ENCODE measurements at regions not wholly inside any gene's neighbourhood (a gene's known extent, or its start where the extent isn't known, plus 50 kb on each side); places are given as distances from the start of the nearest gene placed in this dataset.

GRCh38 chrX:76862509-76862908, 435.0 kb downstream of the MAGEE1 start:
- intact Hi-C loops (cut with micrococcal nuclease; ENCODE audit: unreplicated experiment) = no loop called here
- ATAC-seq = no peak

More at GRCh38 chrX:76862509-76862908, 435.0 kb downstream of the MAGEE1 start:
- Histone ChIP-seq H3K27me3 (ENCODE audit: control insufficient read depth in 1 of 2, insufficient read depth in 2 of 2, low read length in 2 of 2) (no peaks in the 10 kb centered on the region), H3K9ac (ENCODE audit: insufficient read depth, low read depth, low read length) (no peak overlapping the region), H3K9me3 (ENCODE audit: low read length) (peaks cover 15% of the 10 kb centered on the region), H3K4me1 (ENCODE audit: insufficient read depth, low read length) (no peaks in the 10 kb centered on the region), H3K36me3 (replicated peaks in 1 of 2; ENCODE audit: control insufficient read depth in 1 of 2, insufficient read depth in 2 of 2, low read length in 2 of 2) (no peaks in the 10 kb centered on the region), H3K4me3 (replicated peaks in 1 of 3; ENCODE audit: insufficient read depth in 1 of 3, low read depth in 2 of 3, low read length in 3 of 3) (no peak overlapping the region), H2AFZ (ENCODE audit: low read length) (no peak overlapping the region), H3K27ac (ENCODE audit: extremely low read length, insufficient read depth, low read length) (no peak overlapping the region), H3K4me2 (ENCODE audit: low read depth, low read length) (no peak overlapping the region), H3K79me2 (ENCODE audit: insufficient read depth, low read length) (no peaks in the 10 kb centered on the region), H4K20me1 (ENCODE audit: insufficient read depth, low read length) (no peaks in the 10 kb centered on the region)
- 94% methylated on average over 1 of the region's 1 CpG for WGBS (ENCODE audit: low lambda C conversion rate)
- no peak for TF ChIP-seq ZNF564 (CRISPR knock-in tag; IDR thresholded peaks at IDR 0.05)
- TF ChIP-seq, protein P1, sequence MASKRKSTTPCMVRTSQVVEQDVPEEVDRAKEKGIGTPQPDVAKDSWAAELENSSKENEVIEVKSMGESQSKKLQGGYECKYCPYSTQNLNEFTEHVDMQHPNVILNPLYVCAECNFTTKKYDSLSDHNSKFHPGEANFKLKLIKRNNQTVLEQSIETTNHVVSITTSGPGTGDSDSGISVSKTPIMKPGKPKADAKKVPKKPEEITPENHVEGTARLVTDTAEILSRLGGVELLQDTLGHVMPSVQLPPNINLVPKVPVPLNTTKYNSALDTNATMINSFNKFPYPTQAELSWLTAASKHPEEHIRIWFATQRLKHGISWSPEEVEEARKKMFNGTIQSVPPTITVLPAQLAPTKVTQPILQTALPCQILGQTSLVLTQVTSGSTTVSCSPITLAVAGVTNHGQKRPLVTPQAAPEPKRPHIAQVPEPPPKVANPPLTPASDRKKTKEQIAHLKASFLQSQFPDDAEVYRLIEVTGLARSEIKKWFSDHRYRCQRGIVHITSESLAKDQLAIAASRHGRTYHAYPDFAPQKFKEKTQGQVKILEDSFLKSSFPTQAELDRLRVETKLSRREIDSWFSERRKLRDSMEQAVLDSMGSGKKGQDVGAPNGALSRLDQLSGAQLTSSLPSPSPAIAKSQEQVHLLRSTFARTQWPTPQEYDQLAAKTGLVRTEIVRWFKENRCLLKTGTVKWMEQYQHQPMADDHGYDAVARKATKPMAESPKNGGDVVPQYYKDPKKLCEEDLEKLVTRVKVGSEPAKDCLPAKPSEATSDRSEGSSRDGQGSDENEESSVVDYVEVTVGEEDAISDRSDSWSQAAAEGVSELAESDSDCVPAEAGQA (IDR thresholded peaks at IDR 0.05; ENCODE audit: low read depth) = no peak
- TF ChIP-seq, protein P1 (CRISPR knock-in tag; IDR thresholded peaks at IDR 0.05; ENCODE audit: borderline replicate concordance) = no peak
- FAIRE-seq = no peak
- in situ Hi-C loops (cut with HindIII; ENCODE audit: extremely low pct_ligation_motif_present, low pct_unique_long_range_greater_than_20kb) = no loop called here
- no TSS peak for BruUV-seq (replicated peaks)
- CTCF ChIA-PET (ENCODE audit: low intra/inter-chr PET ratio, low total read pairs) = no interaction called here
- POLR2A ChIA-PET = no interaction called here
- DNase-seq (ENCODE audit: low spot score) = no peak
